ENCODE measurements at regions not wholly inside any gene's neighbourhood (a gene's known extent, or its start where the extent isn't known, plus 50 kb on each side); places are given as distances from the start of the nearest gene placed in this dataset.

DNA sequence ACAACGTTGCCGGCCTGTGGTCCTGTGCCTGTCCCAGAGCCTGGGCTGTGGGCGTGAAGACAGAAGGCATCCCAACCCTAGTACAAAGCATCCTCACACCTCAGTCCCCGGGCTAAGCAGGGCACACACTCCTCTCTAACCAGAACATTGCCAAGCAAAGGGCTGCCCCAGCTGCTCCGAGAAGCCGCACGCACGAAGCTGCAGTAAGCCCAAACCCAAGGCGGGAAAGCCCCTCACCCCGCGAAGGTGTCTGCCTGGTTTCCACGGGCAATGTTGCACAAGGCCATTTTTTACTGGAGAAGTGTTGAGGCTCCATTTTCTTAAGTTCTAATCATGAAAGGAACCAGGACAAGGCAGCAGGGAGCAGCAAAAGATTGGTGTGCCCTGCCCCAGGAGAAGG lies 519.0 kb downstream of the NPHP4 start (continued):
- TF ChIP-seq ZNF423 (CRISPR knock-in tag; IDR thresholded peaks at IDR 0.05) (no peak), STAT6 (CRISPR knock-in tag; conservative IDR thresholded peaks at IDR 0.05; ENCODE audit: low read depth) (no peak)
- TF ChIP-seq, protein P1, sequence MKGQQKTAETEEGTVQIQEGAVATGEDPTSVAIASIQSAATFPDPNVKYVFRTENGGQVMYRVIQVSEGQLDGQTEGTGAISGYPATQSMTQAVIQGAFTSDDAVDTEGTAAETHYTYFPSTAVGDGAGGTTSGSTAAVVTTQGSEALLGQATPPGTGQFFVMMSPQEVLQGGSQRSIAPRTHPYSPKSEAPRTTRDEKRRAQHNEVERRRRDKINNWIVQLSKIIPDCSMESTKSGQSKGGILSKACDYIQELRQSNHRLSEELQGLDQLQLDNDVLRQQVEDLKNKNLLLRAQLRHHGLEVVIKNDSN (CRISPR knock-in tag; IDR thresholded peaks at IDR 0.05), result no peak

DNA sequence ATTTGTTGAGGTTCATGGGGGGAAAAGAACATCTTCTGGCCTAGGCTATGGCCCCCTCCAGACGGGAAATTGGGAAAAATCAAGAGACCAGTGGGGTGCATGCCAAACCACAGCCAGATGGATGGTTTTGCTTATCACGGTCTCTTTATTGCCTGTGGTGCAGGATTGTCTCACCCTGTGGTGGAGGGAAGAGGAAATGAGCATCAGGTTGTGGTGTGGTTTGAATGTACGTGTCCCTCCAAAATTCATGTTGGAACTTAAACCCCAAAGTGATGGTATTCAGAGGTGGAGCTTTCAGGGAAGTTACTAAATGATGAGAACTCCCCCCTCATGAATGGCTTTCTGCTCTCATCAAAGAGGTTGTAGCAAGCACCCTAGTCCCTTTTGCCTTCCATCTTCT lies 525.7 kb downstream of the NPHP4 start:
- Mint-ChIP-seq H3K36me3 (peaks cover 83% of the 10 kb centered on the region), H3K9me3 (peaks cover 93% of the 10 kb centered on the region), H3K4me3 (no peak overlapping the region), H3K4me1 (no peaks in the 10 kb centered on the region), H3K27ac (no peak overlapping the region), H3K27me3 (ENCODE audit: low read depth) (peaks cover 9% of the 10 kb centered on the region)
- TF ChIP-seq ZMAT4 (CRISPR knock-in tag; IDR thresholded peaks at IDR 0.05) (no peak), E2F4 (CRISPR knock-in tag; IDR thresholded peaks at IDR 0.05; ENCODE audit: borderline replicate concordance, low read depth) (no peak), GTF2I (CRISPR knock-in tag; conservative IDR thresholded peaks at IDR 0.05) (no peak), HMGA2 (CRISPR knock-in tag; IDR thresholded peaks at IDR 0.05) (no peak), GRHL2 (CRISPR knock-in tag; IDR thresholded peaks at IDR 0.05; ENCODE audit: insufficient replicate concordance, severe bottlenecking) (no peak), ZNF121 (CRISPR knock-in tag; IDR thresholded peaks at IDR 0.05) (no peak), ZNF263 (CRISPR knock-in tag; IDR thresholded peaks at IDR 0.05; ENCODE audit: low read depth) (no peak)
- TF ChIP-seq, protein P2, sequence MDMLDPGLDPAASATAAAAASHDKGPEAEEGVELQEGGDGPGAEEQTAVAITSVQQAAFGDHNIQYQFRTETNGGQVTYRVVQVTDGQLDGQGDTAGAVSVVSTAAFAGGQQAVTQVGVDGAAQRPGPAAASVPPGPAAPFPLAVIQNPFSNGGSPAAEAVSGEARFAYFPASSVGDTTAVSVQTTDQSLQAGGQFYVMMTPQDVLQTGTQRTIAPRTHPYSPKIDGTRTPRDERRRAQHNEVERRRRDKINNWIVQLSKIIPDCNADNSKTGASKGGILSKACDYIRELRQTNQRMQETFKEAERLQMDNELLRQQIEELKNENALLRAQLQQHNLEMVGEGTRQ (CRISPR knock-in tag; IDR thresholded peaks at IDR 0.05), result no peak
- ATAC-seq (no peak), DNase-seq (ENCODE audit: low spot score) (no peak)
- CTCF ChIA-PET, result no interaction called here
- POLR2A ChIA-PET, result no interaction called here

DNA sequence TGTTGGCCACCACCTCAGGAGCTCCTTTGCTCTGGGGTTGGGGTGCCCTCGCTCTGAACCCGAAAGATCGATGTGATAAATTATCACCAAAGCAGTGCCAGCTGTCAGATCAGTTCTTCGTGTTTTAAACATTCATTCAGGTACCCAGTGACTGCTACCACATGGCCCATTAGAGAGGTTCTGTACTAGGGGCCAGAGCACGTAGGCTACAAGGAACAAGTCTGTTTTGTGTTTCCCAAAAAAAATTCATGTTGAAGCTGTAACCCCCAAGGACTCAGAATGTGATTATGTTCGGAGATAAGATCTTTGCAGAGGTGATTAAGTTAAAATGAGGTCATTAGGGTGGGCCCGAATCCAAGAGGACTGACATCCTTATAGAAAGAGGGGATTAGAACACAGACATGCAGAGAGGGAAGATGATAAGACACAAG lies 526.9 kb downstream of the NPHP4 start:
- Mint-ChIP-seq H3K9me3 (peaks cover 92% of the 10 kb centered on the region), H3K4me1 (no peaks in the 10 kb centered on the region), H3K36me3 (peaks cover 86% of the 10 kb centered on the region), H3K27me3 (ENCODE audit: low read depth) (peaks cover 9% of the 10 kb centered on the region), H3K4me3 (no peak overlapping the region), H3K27ac (no peak overlapping the region)
- TF ChIP-seq FOXJ3 (CRISPR knock-in tag; IDR thresholded peaks at IDR 0.05; ENCODE audit: borderline replicate concordance) (no peak), NFATC4 (CRISPR knock-in tag; IDR thresholded peaks at IDR 0.05) (no peak), NR3C1 (CRISPR knock-in tag; conservative IDR thresholded peaks at IDR 0.05; ENCODE audit: low read depth) (no peak), PRRX2 (CRISPR knock-in tag; IDR thresholded peaks at IDR 0.05) (no peak), ZNF416 (CRISPR knock-in tag; IDR thresholded peaks at IDR 0.05) (no peak), JAZF1 (CRISPR knock-in tag; IDR thresholded peaks at IDR 0.05) (no peak)
- ChIA-PET CTCF (interaction anchor here (0.6 kb wide), 1 partner anchor 367 kb away, joined by 3 read pairs; no protein-coding TSS in a partner anchor), POLR2A (no interaction called here)
- DNase-seq (ENCODE audit: low spot score) (no peak), ATAC-seq (no peak)

Data from WTC11 (cell line).